Head of caudate nucleus (tissue), 42 donors: ENCODE measurements at regions not wholly inside any gene's neighbourhood (a gene's known extent, or its start where the extent isn't known, plus 50 kb on each side); places are given as distances from the start of the nearest gene placed in this dataset.
"Not testable (repeated sequence)": the region's sequence is repeated elsewhere in the genome, so short reads cannot be mapped to it uniquely, and the experiment has no call there.

Experiments used
- DNase-seq, 42 donors: peaks; one replicate each; pipeline versions ENCODE4 v3.0.0 to v3.0.0-alpha.2; 2020 to 2021; ENCODE audit warnings: mixed read lengths in 7 of 42
- intact Hi-C: fragments of 100-400 bp; cut with DNase I; formaldehyde crosslinking; loops from one replicate; pipeline ENCODE4 v1.15.0; 2022

- DNase-seq = no peak
Measured at GRCh38 chr3:197417441-197417840, 119.0 kb upstream of the DLG1 start.

GRCh38 chr3:197411899-197412298, 113.5 kb upstream of the DLG1 start:
- DNase-seq, intact Hi-C loops: not testable (repeated sequence)

More at GRCh38 chr3:197417441-197417840, 119.0 kb upstream of the DLG1 start:
- intact Hi-C loops = no loop called here

- intact Hi-C loops, DNase-seq: not testable (repeated sequence)
Measured at GRCh38 chr3:197410170-197410569, 111.8 kb upstream of the DLG1 start.

GRCh38 chr3:197408177-197408957, 110.0 kb upstream of the DLG1 start:
- intact Hi-C loops = no loop called here
- no peak for DNase-seq

GRCh38 chr3:197407526-197407925, 109.1 kb upstream of the DLG1 start:
- intact Hi-C loops = no loop called here
- no peak for DNase-seq

GRCh38 chr3:197407053-197407452, 108.6 kb upstream of the DLG1 start:
- DNase-seq = no peak
- intact Hi-C loops = no loop called here

GRCh38 chr3:197406266-197406665, 107.9 kb upstream of the DLG1 start:
- DNase-seq = peak; percentile 39 to 88 (median 70)
- intact Hi-C loops = no loop called here

GRCh38 chr3:197404754-197405153, 106.3 kb upstream of the DLG1 start:
- intact Hi-C loops = no loop called here
- no peak for DNase-seq

- intact Hi-C loops = no loop called here
- no peak for DNase-seq
Measured at GRCh38 chr3:197404030-197404429, 105.6 kb upstream of the DLG1 start.

GRCh38 chr3:197402401-197402800, 104.0 kb upstream of the DLG1 start:
- intact Hi-C loops, DNase-seq: not testable (repeated sequence)

GRCh38 chr3:197399486-197399885, 101.1 kb upstream of the DLG1 start:
- intact Hi-C loops = no loop called here
- DNase-seq = peak in 1 of 42 donors; percentile 3

GRCh38 chr3:197398286-197398878, 100.0 kb upstream of the DLG1 start:
- peak in 1 of 42 donors; percentile 5 for DNase-seq
- intact Hi-C loops = no loop called here

GRCh38 chr3:197397838-197398237, 99.4 kb upstream of the DLG1 start:
- peak in 1 of 42 donors; percentile 9 for DNase-seq
- intact Hi-C loops = no loop called here

GRCh38 chr3:197394464-197395321, 96.3 kb upstream of the DLG1 start:
- intact Hi-C loops = no loop called here
- DNase-seq = peak in 38 of 42 donors; percentile 27 to 90 (median 59)

- intact Hi-C loops = not testable (repeated sequence)
- peak in 2 of 42 donors; percentile 12 to 19 for DNase-seq
Measured at GRCh38 chr3:197394126-197394463, 95.7 kb upstream of the DLG1 start.

- intact Hi-C loops = no loop called here
- no peak for DNase-seq
Measured at GRCh38 chr3:197393711-197394110, 95.3 kb upstream of the DLG1 start.

- intact Hi-C loops = no loop called here
- DNase-seq = no peak
Measured at GRCh38 chr3:197392961-197393360, 94.5 kb upstream of the DLG1 start.

- intact Hi-C loops = no loop called here
- DNase-seq = peak in 5 of 42 donors; percentile 1 to 25 (median 9)
Measured at GRCh38 chr3:197381371-197381770, 83.0 kb upstream of the DLG1 start.

GRCh38 chr3:197380786-197381185, 82.4 kb upstream of the DLG1 start:
- intact Hi-C loops = no loop called here
- peak in 5 of 42 donors; percentile 12 to 33 (median 26) for DNase-seq
